Calu3 (cell line): ENCODE measurements at regions not wholly inside any gene's neighbourhood (a gene's known extent, or its start where the extent isn't known, plus 50 kb on each side); places are given as distances from the start of the nearest gene placed in this dataset.

Source experiments
- BruUV-seq: library from RNA; stranded (reverse); fragments of 400-500 nt; replicated peaks from 2 replicates; lab custom pipeline; 2021; lab: Mats Ljungman, UMichigan
- CTCF ChIA-PET: fragments of 300-600 bp; sonication (Branson Sonifier 250); formaldehyde crosslinking; loops from one replicate; lab custom pipeline; 2022; ENCODE audit warnings: antibody characterized with exemption; lab: Charles Lee
- DNase-seq: peaks from one replicate; pipeline ENCODE4 v3.0.0; 2022
- H3K27ac Mint-ChIP-seq: one replicate; pipeline ENCODE4 v1.8.0; 2022; ENCODE audit warnings: mixed read lengths; ENCODE audit not compliant: unreplicated experiment
- H3K27me3 Mint-ChIP-seq: one replicate; pipeline ENCODE4 v1.8.0; 2022; ENCODE audit warnings: mixed read lengths; ENCODE audit not compliant: unreplicated experiment
- H3K36me3 Mint-ChIP-seq: one replicate; pipeline ENCODE4 v1.8.0; 2022; ENCODE audit warnings: mild to moderate bottlenecking, moderate library complexity, mixed read lengths; ENCODE audit not compliant: insufficient read depth, unreplicated experiment
- H3K4me1 Mint-ChIP-seq: one replicate; pipeline ENCODE4 v1.8.0; 2022; ENCODE audit warnings: mild to moderate bottlenecking, low read depth, mixed read lengths; ENCODE audit not compliant: unreplicated experiment
- H3K4me3 Mint-ChIP-seq: one replicate; pipeline ENCODE4 v1.8.0; 2022; ENCODE audit warnings: mild to moderate bottlenecking, low read depth, moderate library complexity, mixed read lengths; ENCODE audit not compliant: unreplicated experiment
- H3K9me3 Mint-ChIP-seq: one replicate; pipeline ENCODE4 v1.8.0; 2022; ENCODE audit warnings: low read depth, mixed read lengths; ENCODE audit not compliant: unreplicated experiment
- CTCF ChIP-seq: fragments of 200-600 bp; IDR thresholded peaks from one replicate; pipeline ENCODE4 v1.8.0; 2022; ENCODE audit warnings: antibody characterized with exemption; ENCODE audit not compliant: unreplicated experiment
- intact Hi-C: fragments of 100-400 bp; cut with micrococcal nuclease; formaldehyde crosslinking; loops from one replicate; pipeline ENCODE4 v1.10.0; 2022; ENCODE audit not compliant: unreplicated experiment

GRCh38 chrX:38505583-38505982, 55.8 kb upstream of the TSPAN7 start:
- CTCF ChIA-PET = no interaction called here
- no peak for DNase-seq
- no peak overlapping the region for H3K27ac Mint-ChIP-seq
- H3K4me3 Mint-ChIP-seq = no peak overlapping the region
- TF ChIP-seq CTCF = no peak
- BruUV-seq = no TSS peak
- no peaks in the 10 kb centered on the region for H3K36me3 Mint-ChIP-seq
- H3K9me3 Mint-ChIP-seq = no peaks in the 10 kb centered on the region
- no peaks in the 10 kb centered on the region for H3K4me1 Mint-ChIP-seq
- H3K27me3 Mint-ChIP-seq = no peaks in the 10 kb centered on the region
- intact Hi-C loops = no loop called here
